Subcutaneous abdominal adipose tissue (tissue), 5 donors: ENCODE measurements at regions not wholly inside any gene's neighbourhood (a gene's known extent, or its start where the extent isn't known, plus 50 kb on each side); places are given as distances from the start of the nearest gene placed in this dataset.
A peak's percentile ranks its signal among the peaks of the same experiment; 100 is the strongest.
"Not testable (repeated sequence)": the region's sequence is repeated elsewhere in the genome, so short reads cannot be mapped to it uniquely, and the experiment has no call there.

Source experiments
- H3K27ac ChIP-seq: one replicate; pipeline ENCODE4 v1.7.0; 2013; ENCODE audit warnings: low read depth, mild to moderate bottlenecking, inconsistent platforms, low read length, moderate library complexity
- H3K27me3 ChIP-seq, 5 donors: one replicate each; pipeline ENCODE4 v1.7.0; 2013; ENCODE audit warnings: low read length in 5 of 5, inconsistent platforms in 1 of 5; ENCODE audit not compliant: control insufficient read depth in 5 of 5, insufficient read depth in 4 of 5
- H3K36me3 ChIP-seq, 5 donors: one replicate each; pipeline ENCODE4 v1.7.0; 2013; ENCODE audit warnings: low read length in 5 of 5; ENCODE audit not compliant: control insufficient read depth in 5 of 5, insufficient read depth in 5 of 5
- H3K4me1 ChIP-seq, 5 donors: one replicate each; pipeline ENCODE4 v1.7.0; 2013; ENCODE audit warnings: low read length in 5 of 5, mild to moderate bottlenecking in 3 of 5, moderate library complexity in 1 of 5; ENCODE audit not compliant: control insufficient read depth in 5 of 5, insufficient read depth in 5 of 5
- H3K4me3 ChIP-seq, 5 donors: one replicate each; pipeline ENCODE4 v1.7.0; 2013; ENCODE audit warnings: low read length in 5 of 5, low read depth in 1 of 5
- H3K9ac ChIP-seq, 5 donors: one replicate each; pipeline ENCODE4 v1.7.0; 2013; ENCODE audit warnings: low read length in 5 of 5, mild to moderate bottlenecking in 4 of 5, moderate library complexity in 3 of 5
- H3K9me3 ChIP-seq, 5 donors: one replicate each; pipeline ENCODE4 v1.7.0; 2013; ENCODE audit warnings: low read length in 5 of 5; ENCODE audit not compliant: control insufficient read depth in 5 of 5
- donor health status: healthy.
- donor health status: healthy.
- donor health status: healthy.
- donor health status: healthy.
- donor health status: healthy.

DNA sequence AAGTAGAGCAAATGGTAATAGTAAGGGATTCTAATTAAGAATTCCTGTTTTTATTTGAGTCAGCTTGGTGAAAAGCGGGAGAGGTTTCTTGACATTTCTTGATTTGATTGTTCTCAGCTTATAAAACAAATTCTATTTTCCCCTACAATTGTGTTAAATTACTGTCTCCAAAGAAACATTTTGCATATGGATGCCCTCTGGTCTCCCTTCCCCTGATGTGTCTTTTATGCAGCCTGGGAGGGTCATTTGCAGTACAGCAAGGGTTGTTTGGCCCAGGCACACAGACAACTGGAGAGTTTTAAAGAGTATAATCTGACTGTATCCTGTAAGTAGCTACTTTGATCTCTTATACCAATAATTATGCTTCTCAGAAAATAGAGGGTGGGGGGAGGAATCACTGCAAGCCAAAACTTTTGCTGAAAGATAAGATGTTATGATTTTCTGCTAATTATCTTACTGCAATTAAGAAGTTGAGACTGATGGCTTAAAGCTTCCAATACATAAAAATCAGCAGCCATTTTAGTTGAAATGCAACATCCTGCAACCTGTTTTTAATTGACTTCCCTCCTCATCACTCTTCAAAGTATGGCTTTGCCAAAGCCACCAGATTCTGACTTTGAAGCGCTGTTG lies 204.1 kb upstream of the SEMA6A start:
- Histone ChIP-seq H3K9me3 (no peaks in the 10 kb centered on the region), H3K4me1 (peaks cover 0 to 18% (median 4%) of the 10 kb centered on the region in 5 donors), H3K4me3 (peak overlapping the region in 1 of 5 donors; percentile 29), H3K27ac (no peak overlapping the region), H3K36me3 (no peaks in the 10 kb centered on the region), H3K9ac (no peak overlapping the region), H3K27me3 (no peaks in the 10 kb centered on the region)

DNA sequence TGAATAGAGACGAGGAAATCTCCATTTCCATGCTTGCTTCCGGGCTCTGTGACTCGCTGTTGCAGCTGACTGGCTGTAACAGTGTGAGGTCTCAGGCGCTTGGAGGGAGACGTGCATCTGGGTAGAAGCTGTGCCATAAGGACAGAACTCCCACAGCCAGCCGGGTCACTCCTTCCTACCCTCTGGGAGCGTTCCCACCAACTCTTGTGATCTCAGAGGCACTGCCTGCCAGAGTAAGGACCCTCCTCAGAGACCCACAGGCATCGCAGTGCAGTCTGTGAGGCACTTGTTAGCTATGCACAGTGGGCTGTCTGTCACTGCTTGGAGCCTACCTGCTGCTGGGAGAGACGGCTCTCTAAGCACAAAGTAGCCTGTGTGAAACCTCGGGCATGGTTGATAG lies 203.4 kb upstream of the SEMA6A start:
- no peak overlapping the region for H3K9ac ChIP-seq

DNA sequence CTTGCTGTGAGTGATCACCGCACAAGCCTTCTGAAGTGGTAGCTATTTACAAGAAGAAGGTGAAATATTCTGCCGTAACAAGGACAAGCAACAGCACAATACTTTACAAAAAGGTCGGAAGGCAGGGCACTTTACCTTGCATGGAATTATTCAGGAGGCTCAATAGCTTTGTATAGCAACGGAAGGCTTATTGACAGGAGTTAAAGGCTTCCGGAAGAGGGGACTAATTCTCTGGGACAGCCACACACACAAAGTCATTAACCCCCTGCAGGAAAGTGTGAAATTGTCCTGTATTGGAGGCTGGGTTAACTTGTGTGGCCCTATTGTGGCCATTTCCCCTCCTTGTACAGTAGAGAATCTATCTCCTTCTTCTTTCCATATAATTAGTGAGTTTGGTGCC lies 199.3 kb upstream of the SEMA6A start:
- Histone ChIP-seq H3K4me1 (peaks cover 0 to 25% (median 13%) of the 10 kb centered on the region in 5 donors), H3K4me3 (no peak overlapping the region), H3K9me3 (no peaks in the 10 kb centered on the region), H3K9ac (no peak overlapping the region), H3K36me3 (no peaks in the 10 kb centered on the region), H3K27ac (no peak overlapping the region), H3K27me3 (no peaks in the 10 kb centered on the region)

More for the DNA sequence above, 203.4 kb upstream of the SEMA6A start:
- H3K27ac ChIP-seq = no peak overlapping the region
- H3K4me3 ChIP-seq = peak overlapping the region in 1 of 5 donors; percentile 29
- H3K9me3 ChIP-seq = no peaks in the 10 kb centered on the region
- H3K36me3 ChIP-seq = no peaks in the 10 kb centered on the region
- no peaks in the 10 kb centered on the region for H3K27me3 ChIP-seq
- H3K4me1 ChIP-seq = peaks cover 0 to 18% (median 4%) of the 10 kb centered on the region in 5 donors

- no peaks in the 10 kb centered on the region for H3K27me3 ChIP-seq
- H3K9me3 ChIP-seq = no peaks in the 10 kb centered on the region
- no peak overlapping the region for H3K9ac ChIP-seq
- H3K36me3 ChIP-seq = no peaks in the 10 kb centered on the region
- no peak overlapping the region for H3K27ac ChIP-seq
- H3K4me1 ChIP-seq = peaks cover 0 to 13% (median 9%) of the 10 kb centered on the region in 5 donors
- no peak overlapping the region for H3K4me3 ChIP-seq
Measured at GRCh38 chr5:116772806-116773205, 198.2 kb upstream of the SEMA6A start.

DNA sequence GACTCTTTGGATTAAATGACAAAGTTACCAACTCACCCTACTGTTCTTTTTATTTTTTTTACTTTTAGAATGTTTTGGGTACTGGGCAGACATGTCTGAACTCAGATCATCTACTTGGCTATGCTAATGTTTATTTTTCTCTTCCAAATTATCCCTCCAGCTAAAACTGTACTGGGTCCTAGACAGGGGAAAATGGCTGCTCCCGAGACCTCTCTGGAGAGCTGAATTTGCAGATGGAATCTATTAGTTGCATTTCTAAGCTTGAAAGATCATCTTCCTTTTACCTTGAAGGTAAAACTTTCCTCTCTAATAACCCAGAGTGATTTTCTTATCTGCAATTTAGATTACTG lies 197.5 kb upstream of the SEMA6A start:
- no peaks in the 10 kb centered on the region for H3K9me3 ChIP-seq
- H3K27ac ChIP-seq = no peak overlapping the region
- H3K4me1 ChIP-seq = peaks cover 0 to 9% (median 8%) of the 10 kb centered on the region in 5 donors
- H3K9ac ChIP-seq = no peak overlapping the region
- H3K4me3 ChIP-seq = no peak overlapping the region
- no peaks in the 10 kb centered on the region for H3K27me3 ChIP-seq
- no peaks in the 10 kb centered on the region for H3K36me3 ChIP-seq

DNA sequence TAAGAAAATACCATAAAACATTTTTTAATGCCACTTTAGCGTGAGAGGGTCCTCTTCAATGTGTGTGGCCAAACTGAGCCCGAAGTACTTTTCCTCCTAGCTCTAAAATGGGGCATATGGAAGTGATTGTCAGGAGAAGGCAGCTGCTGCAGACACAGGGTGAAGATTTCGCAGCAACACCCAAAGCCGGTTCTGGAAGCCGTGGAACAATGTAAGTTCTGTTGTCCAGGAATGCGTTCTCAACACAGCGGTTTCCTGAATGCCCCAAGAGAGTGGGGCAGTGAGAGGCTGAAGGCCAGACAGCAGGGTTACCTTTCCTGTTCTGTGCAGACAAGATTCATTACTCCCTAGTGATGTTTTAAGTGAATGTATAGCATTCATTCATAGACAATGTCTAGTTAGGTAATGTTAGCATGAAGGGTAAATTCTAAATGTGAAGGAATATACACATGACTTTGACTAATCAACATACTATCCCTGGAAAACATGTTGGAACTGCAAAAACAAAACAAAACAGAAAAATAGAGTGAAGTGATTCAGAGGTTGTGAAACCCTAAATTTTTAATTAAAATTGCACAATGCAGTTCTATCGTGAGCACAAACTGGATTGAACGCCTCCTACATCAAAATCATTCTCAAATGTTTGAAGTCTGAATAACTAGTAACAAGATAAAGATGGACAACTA lies 197.0 kb upstream of the SEMA6A start:
- H3K4me3 ChIP-seq = no peak overlapping the region
- H3K27me3 ChIP-seq = no peaks in the 10 kb centered on the region
- H3K27ac ChIP-seq = no peak overlapping the region
- peaks cover 0 to 9% (median 8%) of the 10 kb centered on the region in 5 donors for H3K4me1 ChIP-seq
- H3K9ac ChIP-seq = no peak overlapping the region
- H3K36me3 ChIP-seq = no peaks in the 10 kb centered on the region
- H3K9me3 ChIP-seq = no peaks in the 10 kb centered on the region

- not testable (repeated sequence) for H3K27ac ChIP-seq, H3K4me3 ChIP-seq, H3K27me3 ChIP-seq, H3K36me3 ChIP-seq, H3K9me3 ChIP-seq, H3K9ac ChIP-seq
- peaks cover 0 to 11% (median 8%) of the 10 kb centered on the region in 5 donors for H3K4me1 ChIP-seq
Measured at GRCh38 chr5:116769953-116770352, 195.3 kb upstream of the SEMA6A start.

DNA sequence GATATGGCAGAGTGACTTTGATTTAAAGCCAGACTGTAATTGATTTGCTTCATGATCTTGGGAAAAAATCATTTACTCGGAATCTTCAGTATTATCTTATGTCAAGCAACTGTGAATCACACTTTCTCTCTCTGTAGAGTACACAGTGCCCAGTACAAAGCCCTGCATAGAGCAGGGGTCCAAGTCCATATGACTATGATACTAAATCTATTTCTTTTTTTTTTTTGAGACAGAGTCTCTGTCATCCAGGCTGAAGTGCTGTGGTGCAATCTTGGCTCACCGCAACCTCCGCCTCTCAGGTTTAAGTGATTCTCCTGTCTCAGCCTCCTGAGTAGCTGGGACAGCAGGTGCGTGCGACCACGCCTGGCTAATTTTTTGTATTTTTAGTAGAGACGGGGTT lies 194.8 kb upstream of the SEMA6A start:
- Histone ChIP-seq H3K9me3 (no peaks in the 10 kb centered on the region), H3K4me3 (no peak overlapping the region), H3K9ac (no peak overlapping the region), H3K27ac (no peak overlapping the region), H3K27me3 (no peaks in the 10 kb centered on the region), H3K4me1 (peaks cover 0 to 11% (median 8%) of the 10 kb centered on the region in 5 donors), H3K36me3 (no peaks in the 10 kb centered on the region)

GRCh38 chr5:116766470-116766947 lies 191.9 kb upstream of the SEMA6A start:
- Histone ChIP-seq H3K9ac (no peak overlapping the region), H3K27me3 (no peaks in the 10 kb centered on the region), H3K27ac (no peak overlapping the region), H3K9me3 (no peaks in the 10 kb centered on the region), H3K4me3 (no peak overlapping the region), H3K36me3 (no peaks in the 10 kb centered on the region), H3K4me1 (peaks cover 0 to 9% (median 6%) of the 10 kb centered on the region in 5 donors)

DNA sequence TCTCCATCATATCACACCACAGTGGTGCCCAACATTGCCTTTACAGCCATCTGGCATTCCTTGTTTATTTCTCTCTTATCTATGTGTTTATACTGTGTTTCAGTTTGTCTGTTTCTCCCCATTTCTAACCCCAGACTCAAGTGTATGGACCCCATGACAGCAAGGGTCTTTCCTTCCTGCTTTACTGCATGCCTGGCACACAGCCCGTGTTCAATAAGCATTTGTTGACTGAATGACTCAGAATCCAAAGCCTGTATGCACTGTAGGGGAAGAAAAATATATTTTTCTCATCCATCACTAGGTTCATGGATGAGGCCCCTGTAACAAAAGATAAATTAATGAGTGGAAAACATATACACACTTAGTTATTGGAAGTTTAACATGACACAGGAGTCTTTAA lies 190.8 kb upstream of the SEMA6A start:
- H3K27ac ChIP-seq = no peak overlapping the region
- no peak overlapping the region for H3K4me3 ChIP-seq
- H3K4me1 ChIP-seq = peaks cover 0 to 2% (median 0%) of the 10 kb centered on the region in 5 donors
- no peaks in the 10 kb centered on the region for H3K36me3 ChIP-seq
- no peak overlapping the region for H3K9ac ChIP-seq
- H3K9me3 ChIP-seq = no peaks in the 10 kb centered on the region
- no peaks in the 10 kb centered on the region for H3K27me3 ChIP-seq
